NCI-H82 (cell line): ENCODE measurements at regions not wholly inside any gene's neighbourhood (a gene's known extent, or its start where the extent isn't known, plus 50 kb on each side); places are given as distances from the start of the nearest gene placed in this dataset.
"Not testable (repeated sequence)": the region's sequence is repeated elsewhere in the genome, so short reads cannot be mapped to it uniquely, and the experiment has no call there.

Source experiments
- DNase-seq: peaks from one replicate; lab custom pipeline; 2025; lab: John Stamatoyannopoulos, UW

- no peak for DNase-seq
Measured at GRCh38 chr12:127809275-127809674, 457.7 kb upstream of the TMEM132C start.

GRCh38 chr12:127810041-127810440 is 456.9 kb upstream of the TMEM132C start:
- DNase-seq = no peak

- not testable (repeated sequence) for DNase-seq
Measured at GRCh38 chr12:127810459-127810858, 456.5 kb upstream of the TMEM132C start.

- DNase-seq = no peak
Measured at GRCh38 chr12:127811988-127812387, 455.0 kb upstream of the TMEM132C start.

GRCh38 chr12:127813147-127813546 is 453.8 kb upstream of the TMEM132C start:
- no peak for DNase-seq

- no peak for DNase-seq
Measured at GRCh38 chr12:127819056-127819455, 447.9 kb upstream of the TMEM132C start.

GRCh38 chr12:127820271-127820670 is 446.7 kb upstream of the TMEM132C start:
- no peak for DNase-seq

- no peak for DNase-seq
Measured at GRCh38 chr12:127820846-127821245, 446.1 kb upstream of the TMEM132C start.

- no peak for DNase-seq
Measured at GRCh38 chr12:127822809-127823411, 444.1 kb upstream of the TMEM132C start.

GRCh38 chr12:127823801-127824200 is 443.2 kb upstream of the TMEM132C start:
- DNase-seq = no peak

GRCh38 chr12:127829281-127830064 is 437.5 kb upstream of the TMEM132C start:
- no peak for DNase-seq

- DNase-seq = no peak
Measured at GRCh38 chr12:127830065-127830460, 436.9 kb upstream of the TMEM132C start.

GRCh38 chr12:127830730-127831129 is 436.2 kb upstream of the TMEM132C start:
- DNase-seq = no peak

- no peak for DNase-seq
Measured at GRCh38 chr12:127832172-127832571, 434.8 kb upstream of the TMEM132C start.

GRCh38 chr12:127836802-127837201 is 430.2 kb upstream of the TMEM132C start:
- DNase-seq = not testable (repeated sequence)

- no peak for DNase-seq
Measured at GRCh38 chr12:127857661-127858060, 409.3 kb upstream of the TMEM132C start.

GRCh38 chr12:127860536-127860935 is 406.4 kb upstream of the TMEM132C start:
- no peak for DNase-seq

- no peak for DNase-seq
Measured at GRCh38 chr12:127861406-127861805, 405.6 kb upstream of the TMEM132C start.

GRCh38 chr12:127873306-127873705 is 393.7 kb upstream of the TMEM132C start:
- DNase-seq = no peak

GRCh38 chr12:127881371-127882140 is 385.4 kb upstream of the TMEM132C start:
- DNase-seq = no peak

GRCh38 chr12:127883013-127883412 is 384.0 kb upstream of the TMEM132C start:
- no peak for DNase-seq

- DNase-seq = no peak
Measured at GRCh38 chr12:127885954-127886750, 380.8 kb upstream of the TMEM132C start.
